GM19023 (cell line): ENCODE measurements at regions not wholly inside any gene's neighbourhood (a gene's known extent, or its start where the extent isn't known, plus 50 kb on each side); places are given as distances from the start of the nearest gene placed in this dataset.
"Not testable (repeated sequence)": the region's sequence is repeated elsewhere in the genome, so short reads cannot be mapped to it uniquely, and the experiment has no call there.

ENCODE experiments used
- ATAC-seq: cut with Tn5 transposase; IDR thresholded peaks from one replicate; pipeline ENCODE4 v1.9.1; 2021; ENCODE audit warnings: mild to moderate bottlenecking, moderate library complexity; ENCODE audit not compliant: unreplicated experiment

GRCh38 chr5:62082370-62082801 is 223.6 kb upstream of the KIF2A start:
- no peak for ATAC-seq

GRCh38 chr5:62083247-62083646 is 222.8 kb upstream of the KIF2A start:
- no peak for ATAC-seq

GRCh38 chr5:62083661-62084060 is 222.3 kb upstream of the KIF2A start:
- no peak for ATAC-seq

DNA sequence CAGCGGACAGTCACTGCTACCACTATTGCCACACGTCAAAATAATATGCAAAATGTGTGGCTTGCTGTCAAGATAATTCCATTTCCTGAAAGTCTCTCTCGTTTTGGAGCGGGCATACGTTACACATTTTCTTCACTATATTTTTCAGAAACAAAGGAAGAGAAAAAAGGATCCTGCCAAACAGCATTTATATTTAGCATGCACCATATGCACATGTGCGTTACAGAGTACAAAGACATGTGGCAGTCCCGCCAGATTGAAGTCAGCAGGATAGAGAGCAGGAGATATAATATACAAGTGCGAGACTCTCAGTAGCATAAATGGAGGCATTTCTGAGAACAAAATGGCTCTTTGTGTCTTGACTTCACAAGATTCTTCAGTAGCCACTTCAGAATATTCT is 221.6 kb upstream of the KIF2A start:
- ATAC-seq, result no peak

DNA sequence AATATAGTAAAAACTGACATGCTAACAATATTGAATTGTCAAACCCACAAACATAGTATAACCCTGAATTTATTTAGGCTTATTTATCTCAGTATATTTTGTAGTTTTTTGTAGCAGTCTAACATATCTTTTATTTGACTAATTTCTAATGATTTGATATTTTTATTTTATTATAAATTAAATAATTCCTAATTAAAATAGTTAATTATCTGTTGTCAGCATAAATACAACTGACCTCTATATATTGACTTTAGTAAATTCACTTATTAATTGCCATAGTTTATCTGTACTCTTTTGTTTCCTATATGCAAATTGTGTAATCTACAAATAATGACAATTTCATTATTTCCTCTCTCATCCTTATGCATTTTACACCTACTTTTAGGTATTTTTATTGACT is 215.1 kb upstream of the KIF2A start:
- ATAC-seq, result no peak

DNA sequence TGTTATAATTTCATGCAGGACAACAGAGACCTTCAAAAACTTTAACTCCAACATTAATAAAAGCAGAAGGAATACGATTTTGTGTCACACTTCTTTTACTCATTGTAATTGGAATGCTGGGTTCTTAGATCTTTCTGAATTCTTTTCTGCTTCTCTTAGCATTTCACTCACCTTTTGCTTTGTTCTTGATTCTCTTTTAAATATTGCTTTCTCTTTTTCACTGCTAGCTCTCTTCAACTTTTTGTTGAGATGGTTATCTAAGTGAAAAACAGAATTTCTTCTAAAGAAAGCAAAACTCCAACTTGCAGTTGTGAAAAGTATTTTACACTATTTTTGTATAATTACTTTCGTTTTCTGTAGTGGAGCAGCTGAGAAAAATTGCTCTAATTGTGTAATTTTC is 212.6 kb upstream of the KIF2A start:
- ATAC-seq, result no peak

DNA sequence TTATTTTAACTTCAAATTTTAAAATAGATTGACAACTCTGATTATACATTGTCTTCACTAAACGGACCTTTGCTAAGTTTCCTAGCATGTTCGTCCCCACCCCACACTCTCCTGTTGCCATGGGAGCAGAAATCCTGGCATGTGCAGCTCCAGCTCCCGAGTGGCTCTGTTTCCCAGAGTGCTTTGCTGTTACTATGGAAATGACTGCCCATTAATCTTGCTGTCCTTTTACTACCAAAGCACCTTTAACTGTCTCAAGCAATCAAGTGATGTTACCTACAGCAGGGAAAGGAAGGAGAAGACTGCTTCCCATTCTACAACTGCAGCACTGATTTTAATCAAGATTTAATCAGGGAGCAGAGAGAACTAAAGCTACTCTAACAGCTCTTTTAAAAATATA is 212.0 kb upstream of the KIF2A start:
- ATAC-seq, result no peak

DNA sequence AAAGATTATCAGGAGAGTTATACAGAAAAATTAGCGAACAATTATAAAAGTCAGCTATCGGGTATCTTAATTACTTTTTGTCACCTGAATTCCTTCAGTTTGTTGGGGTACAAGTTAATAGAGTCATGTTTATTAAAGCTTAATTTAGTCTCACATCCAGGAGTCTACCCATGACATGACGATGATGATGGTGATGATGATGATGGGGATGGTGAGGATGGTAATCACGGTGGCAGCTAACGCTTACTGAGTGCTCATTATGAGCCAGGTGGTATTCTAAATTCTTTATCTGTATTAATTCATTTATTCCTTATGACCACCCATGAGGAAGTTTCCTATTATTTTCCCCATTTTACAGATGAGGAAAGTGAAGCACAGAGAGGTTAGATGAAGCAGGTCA is 208.6 kb upstream of the KIF2A start:
- ATAC-seq, result no peak

DNA sequence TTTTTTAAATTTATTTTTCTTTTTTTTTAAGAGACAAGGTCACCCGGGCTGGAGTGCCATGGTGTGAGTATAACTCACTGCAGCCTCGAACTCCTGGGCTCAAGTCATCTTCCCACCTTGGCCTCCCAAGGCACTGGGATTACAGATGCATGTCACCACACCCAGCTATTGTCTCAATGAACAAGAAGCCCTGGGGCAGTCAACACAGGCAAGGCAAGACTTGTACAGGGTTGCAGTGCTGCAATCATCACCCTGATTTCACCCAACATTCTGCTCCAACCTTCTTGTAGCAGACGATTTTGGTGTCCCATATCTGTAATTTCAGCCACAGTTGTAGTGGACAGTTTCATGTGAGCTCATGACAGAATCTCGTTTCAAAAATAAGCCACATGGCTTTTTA is 205.8 kb upstream of the KIF2A start:
- no peak for ATAC-seq

GRCh38 chr5:62103863-62104262 is 202.1 kb upstream of the KIF2A start:
- not testable (repeated sequence) for ATAC-seq

DNA sequence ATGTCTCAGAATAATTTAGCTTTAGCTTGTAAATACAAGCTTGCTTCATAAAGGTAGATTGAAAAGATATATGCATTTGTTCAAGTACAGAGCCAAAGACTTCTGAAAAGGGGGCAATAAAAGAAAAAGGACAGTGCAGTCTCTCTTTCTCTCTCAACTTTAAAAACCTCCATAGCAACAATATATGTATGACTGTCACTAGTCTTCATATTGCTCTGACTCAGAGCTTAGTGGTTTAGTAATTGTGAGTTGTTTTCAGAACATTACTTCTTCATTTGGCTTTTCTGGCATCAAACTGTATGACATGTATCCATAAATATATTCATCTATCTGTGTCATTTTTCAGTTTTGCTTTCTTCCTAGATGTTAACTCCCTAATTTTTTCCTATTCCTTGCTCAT is 194.6 kb upstream of the KIF2A start:
- no peak for ATAC-seq

DNA sequence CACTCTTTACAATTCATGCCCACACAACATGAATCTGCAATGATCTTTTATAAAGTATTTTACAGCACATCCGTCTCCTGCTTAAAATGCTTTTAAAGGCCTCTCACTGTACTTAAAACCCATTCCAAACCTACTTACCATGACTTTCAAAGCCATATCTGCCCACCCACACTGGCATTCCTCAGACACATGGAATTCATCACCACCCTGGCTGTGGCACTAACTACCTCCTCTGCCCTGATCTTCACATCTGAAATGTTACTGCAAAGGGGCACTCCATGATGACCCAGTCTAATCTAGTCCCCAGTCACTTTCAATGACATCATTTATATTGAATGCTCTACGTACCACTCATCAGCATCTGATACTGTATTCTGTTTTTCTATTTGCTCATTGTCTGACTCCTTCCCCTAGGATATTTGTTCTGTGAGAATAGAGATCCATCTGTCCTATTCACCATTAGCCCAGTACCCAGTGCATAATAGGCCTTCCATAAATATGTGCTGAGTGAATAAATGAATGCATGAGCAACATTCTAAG is 193.2 kb upstream of the KIF2A start:
- no peak for ATAC-seq

- no peak for ATAC-seq
These were observed 191.0 kb upstream of the KIF2A start for GRCh38 chr5:62115014-62115413.

- no peak for ATAC-seq
These were observed 181.7 kb upstream of the KIF2A start for GRCh38 chr5:62124266-62124665.

- ATAC-seq, result no peak
These were observed 179.9 kb upstream of the KIF2A start for GRCh38 chr5:62126090-62126489.

DNA sequence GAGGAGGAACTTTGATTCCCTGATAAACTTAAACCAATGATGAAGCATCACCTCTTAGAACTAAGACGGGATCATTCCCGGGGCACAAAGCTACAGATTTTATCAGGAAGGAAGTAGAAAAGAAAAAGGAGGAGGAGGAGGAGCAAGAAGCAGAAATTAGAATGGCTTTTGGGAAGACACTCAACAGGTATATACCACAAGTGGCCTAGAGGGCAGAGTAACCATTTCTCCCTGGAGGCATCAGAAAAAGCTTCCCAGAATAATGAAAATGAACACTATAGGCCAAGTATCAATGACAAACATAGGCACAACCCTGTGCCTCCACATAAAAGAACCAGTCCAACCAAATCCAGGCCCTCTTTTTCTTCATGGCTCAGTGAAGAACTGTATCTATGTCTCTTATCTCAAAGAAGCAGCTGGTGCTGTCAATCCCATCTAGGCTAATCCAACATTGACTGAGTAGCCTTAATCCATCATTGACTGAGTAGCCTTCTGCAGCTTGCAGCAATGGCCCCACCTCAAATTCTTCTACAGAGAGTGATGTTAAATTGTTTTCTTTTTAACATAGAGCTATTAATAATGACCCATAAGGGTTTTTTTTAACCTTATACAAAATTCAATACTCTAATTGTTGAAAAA is 178.8 kb upstream of the KIF2A start:
- no peak for ATAC-seq

DNA sequence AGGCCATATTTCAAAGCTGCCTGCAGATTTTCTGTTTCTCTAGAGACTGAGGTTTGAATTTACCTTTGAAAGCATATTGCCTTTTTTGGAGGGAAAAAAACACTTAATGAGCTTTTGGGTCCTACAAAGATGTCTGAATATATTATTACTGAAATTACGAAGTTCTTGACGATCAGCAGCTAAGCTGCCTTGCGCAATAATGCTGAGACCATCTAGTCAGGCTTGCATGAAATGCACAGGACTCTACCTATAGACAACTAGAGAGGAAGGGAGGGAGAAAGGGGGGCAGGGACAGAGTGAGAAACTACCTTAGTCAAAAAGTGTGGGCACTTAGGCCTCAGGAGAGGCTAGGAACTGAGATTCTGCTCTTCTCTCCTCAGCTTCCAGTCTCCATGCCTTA is 175.9 kb upstream of the KIF2A start:
- ATAC-seq, result no peak

DNA sequence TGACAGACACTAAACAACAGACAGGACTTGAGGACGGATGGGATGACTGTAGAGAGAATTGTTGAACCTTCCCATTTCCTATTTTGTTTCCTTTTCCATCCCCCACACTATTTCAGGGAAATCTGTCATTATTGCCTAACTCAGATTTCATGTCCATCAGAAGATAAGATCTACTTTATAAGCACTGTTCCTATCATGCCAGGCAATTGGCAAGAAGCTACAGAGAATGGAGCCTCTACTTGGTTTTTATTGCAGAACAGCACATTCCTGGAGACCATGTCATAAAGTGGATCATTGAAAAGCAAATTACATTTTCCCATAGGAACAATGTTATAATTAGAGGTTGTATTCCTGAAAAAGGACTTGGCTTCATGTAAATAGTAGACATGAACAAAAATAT is 173.7 kb upstream of the KIF2A start:
- ATAC-seq, result no peak

- ATAC-seq, result no peak
These were observed 172.6 kb upstream of the KIF2A start for GRCh38 chr5:62133426-62133825.

DNA sequence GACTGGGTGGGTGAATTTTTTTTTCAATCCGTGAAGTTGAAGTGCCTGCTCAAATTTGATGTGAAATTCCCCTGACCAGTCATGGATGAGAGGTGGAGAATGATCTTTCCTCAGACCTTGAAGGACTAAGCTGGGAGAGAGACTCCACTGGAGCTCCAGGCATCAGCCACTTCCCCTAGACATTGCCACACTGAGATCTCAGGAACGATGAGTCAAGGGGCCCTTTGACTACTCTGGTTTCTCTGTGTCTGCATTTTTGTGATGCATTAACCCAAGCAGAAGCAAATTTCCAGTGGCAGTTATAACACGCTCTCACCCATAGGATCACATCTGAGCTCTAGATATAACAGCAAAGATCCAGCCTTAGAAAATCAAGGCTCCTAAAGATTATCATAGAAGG is 171.2 kb upstream of the KIF2A start:
- ATAC-seq, result no peak

DNA sequence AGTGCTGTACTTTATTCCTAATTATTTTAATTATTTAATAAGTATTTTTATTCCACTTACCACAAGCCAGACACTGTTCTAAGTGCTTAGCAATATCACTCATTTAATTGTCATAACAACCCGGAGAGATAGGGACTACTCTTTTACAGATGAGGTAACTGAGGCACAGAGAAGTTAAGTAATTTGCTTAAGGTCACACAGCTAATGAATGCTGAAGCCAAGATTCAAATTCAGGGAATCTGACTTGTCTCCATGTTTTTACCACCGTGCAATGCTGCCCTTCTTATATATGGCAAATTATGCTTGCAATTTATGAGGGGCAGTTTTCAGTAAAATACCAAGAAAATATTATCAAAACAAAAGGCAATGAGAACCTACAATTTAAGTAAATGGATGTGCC is 168.4 kb upstream of the KIF2A start:
- no peak for ATAC-seq

DNA sequence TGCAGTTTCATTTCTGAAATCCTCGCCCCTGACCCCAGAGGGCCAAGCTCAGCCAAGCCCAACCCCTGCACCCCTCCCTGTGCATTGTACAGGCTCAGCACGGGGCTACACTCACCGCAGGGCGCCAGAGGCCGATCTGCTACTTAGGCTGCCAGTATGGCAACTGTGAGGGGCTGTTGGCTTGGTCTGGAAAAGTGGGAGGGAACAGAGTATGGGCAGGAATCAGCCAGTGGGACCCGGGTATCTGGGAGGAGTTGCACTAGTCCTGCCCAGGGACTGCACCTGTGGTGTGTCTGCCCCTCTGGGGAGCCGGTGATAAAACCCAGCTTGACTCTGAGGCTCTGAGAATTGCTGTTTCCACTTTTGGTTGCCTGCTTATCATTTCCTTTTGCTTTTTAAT is 167.4 kb upstream of the KIF2A start:
- ATAC-seq, result no peak

GRCh38 chr5:62139741-62140140 is 166.3 kb upstream of the KIF2A start:
- ATAC-seq, result no peak
